Adrenal gland (tissue), 9 donors: ENCODE measurements at regions not wholly inside any gene's neighbourhood (a gene's known extent, or its start where the extent isn't known, plus 50 kb on each side); places are given as distances from the start of the nearest gene placed in this dataset.

Experiments
- DNase-seq, 7 donors: peaks; one replicate each; pipeline ENCODE4 v3.0.0-alpha.2; 2019 to 2020
- H3K27ac ChIP-seq, 5 donors: fragments of 200-600 bp; sonication (generic) in 4 of 5; 1 replicate in 3 of 5; 2 replicates in 2 of 5; pipeline versions ENCODE4 v1.5.1 to v1.8.0; 2016 to 2020; ENCODE audit warnings: mild to moderate bottlenecking in 1 of 5
- H3K27me3 ChIP-seq: fragments of 200-600 bp; 2 replicates; pipeline ENCODE4 v1.8.0; 2021
- H3K36me3 ChIP-seq, 2 donors: fragments of 200-600 bp; replicated peaks in 1 of 2; 1 replicate in 1 of 2; 2 replicates in 1 of 2; pipeline versions ENCODE4 v1.5.1 to v1.8.0; 2018 to 2022
- H3K4me1 ChIP-seq, 2 donors: fragments of 200-600 bp; replicated peaks in 1 of 2; 1 replicate in 1 of 2; 2 replicates in 1 of 2; pipeline versions ENCODE4 v1.5.1 to v1.8.0; 2018 to 2021
- H3K4me3 ChIP-seq, 4 donors: fragments of 200-600 bp; sonication (generic) in 3 of 4; one replicate each; pipeline ENCODE4 v1.5.1; 2016 to 2018
- H3K9me3 ChIP-seq, 3 donors: fragments of 200-600 bp; sonication (generic) in 1 of 3; replicated peaks in 1 of 3; 1 replicate in 2 of 3; 2 replicates in 1 of 3; pipeline versions ENCODE4 v1.5.1 to v1.8.0; 2016 to 2021
- CTCF ChIP-seq, 6 experiments: fragments of 450-650 bp in 4 of 6; fragments of 200-600 bp in 2 of 6; sonication (generic) in 1 of 6; IDR thresholded peaks; 1 replicate in 5 of 6; 2 replicates in 1 of 6; pipeline versions ENCODE4 v1.5.1 to v1.8.0; 2016 to 2021; ENCODE audit warnings: antibody characterized with exemption in 6 of 6, mild to moderate bottlenecking in 2 of 6, moderate library complexity in 1 of 6
- POLR2A ChIP-seq, 2 donors: fragments of 450-650 bp; IDR thresholded peaks; one replicate each; pipeline ENCODE4 v1.6.1; 2017; ENCODE audit warnings: antibody characterized with exemption in 2 of 2, mild to moderate bottlenecking in 2 of 2, moderate library complexity in 1 of 2
- WGBS, 4 donors: extraction: QIAGEN DNeasy Blood & Tissue Kit in 2 of 4; methylation state at CpG; one replicate each; pipeline versions ENCODE4 v1.1.5 to v1.1.7; 2013 to 2017; 5-methylcytosine and 5-hydroxymethylcytosine counted together
- intact Hi-C, 2 donors: fragments of 100-400 bp; cut with DNase I; formaldehyde crosslinking; loops; one replicate each; pipeline versions ENCODE4 v1.14.1 to v1.15.0; 2022 to 2023
- donor health status: healthy with polysubstance abuse.
- donor health status: Bipolar disorder and iron deficiency.
- donor health status: DM: yes; HTN: yes; CAD: no.
- donor health status: DM: no; HTN: no; CAD: no.
- donor health status: DM: no; HTN: no; CAD: no.

DNA sequence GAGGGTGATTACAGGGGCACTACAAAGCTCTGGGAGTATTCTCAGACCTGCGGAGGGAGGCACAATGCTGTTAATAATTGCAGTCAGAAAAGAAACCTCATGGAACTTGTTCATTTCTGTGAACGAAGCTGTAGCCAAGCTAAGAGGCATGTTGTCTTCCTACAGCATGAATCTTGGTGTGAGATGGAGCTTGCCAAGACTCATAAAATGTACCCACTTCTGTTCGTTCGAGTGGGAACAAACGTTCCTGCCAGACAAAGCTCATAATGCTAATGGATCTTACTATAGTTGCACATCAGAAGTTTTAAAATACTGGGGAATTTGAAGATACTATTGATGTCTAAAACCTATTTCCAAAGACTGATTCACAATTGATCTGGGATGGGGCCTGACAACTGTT lies 489.1 kb downstream of the ZEB2 start:
- WGBS, 4 donors, result 89 to 92% (median 90%) methylated on average over 5 of the region's 5 CpGs
- TF ChIP-seq CTCF (IDR thresholded peaks at IDR 0.05), result no peak
- no peak for TF ChIP-seq POLR2A (IDR thresholded peaks at IDR 0.05)
- intact Hi-C loops, result no loop called here
- Histone ChIP-seq H3K4me1 (no peaks in the 10 kb centered on the region), H3K27ac (no peak overlapping the region), H3K36me3 (no peaks in the 10 kb centered on the region), H3K27me3 (no peaks in the 10 kb centered on the region), H3K9me3 (no peaks in the 10 kb centered on the region), H3K4me3 (no peak overlapping the region)
- no peak for DNase-seq

DNA sequence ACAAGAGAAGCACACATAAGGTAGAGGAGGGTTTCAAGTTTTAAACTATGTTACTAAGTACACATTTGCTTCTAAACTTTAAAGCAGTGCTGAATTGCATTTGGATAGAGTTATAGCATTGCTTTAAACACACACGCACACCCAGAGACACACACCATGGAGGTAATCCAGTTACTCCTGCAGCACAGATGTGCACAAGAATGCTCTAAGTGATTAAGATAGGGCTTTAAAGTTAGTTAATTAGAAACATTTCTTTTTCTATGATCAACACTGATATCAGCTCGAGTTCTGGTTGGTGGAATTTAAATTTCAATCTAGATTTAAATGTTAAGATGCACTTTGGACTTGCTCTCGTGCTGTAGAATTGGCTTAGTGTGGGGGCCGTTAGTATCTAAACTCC lies 492.3 kb downstream of the ZEB2 start:
- 86 to 96% (median 95%) methylated on average over 4 of the region's 4 CpGs for WGBS, 4 donors
- Histone ChIP-seq H3K36me3 (no peaks in the 10 kb centered on the region), H3K4me1 (no peaks in the 10 kb centered on the region), H3K9me3 (no peaks in the 10 kb centered on the region), H3K27me3 (no peaks in the 10 kb centered on the region), H3K27ac (no peak overlapping the region), H3K4me3 (no peak overlapping the region)
- no peak for DNase-seq
- TF ChIP-seq POLR2A (IDR thresholded peaks at IDR 0.05) (no peak), CTCF (IDR thresholded peaks at IDR 0.05) (no peak)
- intact Hi-C loops, result no loop called here

GRCh38 chr2:144026753-144027152 lies 493.2 kb downstream of the ZEB2 start:
- Histone ChIP-seq H3K36me3 (no peaks in the 10 kb centered on the region), H3K27ac (no peak overlapping the region), H3K4me1 (no peaks in the 10 kb centered on the region), H3K27me3 (no peaks in the 10 kb centered on the region), H3K4me3 (no peak overlapping the region), H3K9me3 (no peaks in the 10 kb centered on the region)
- DNase-seq, result no peak
- intact Hi-C loops, result no loop called here
- no peak for TF ChIP-seq POLR2A (IDR thresholded peaks at IDR 0.05)
- TF ChIP-seq CTCF (IDR thresholded peaks at IDR 0.05), result no peak
- 90 to 96% (median 93%) methylated on average over 1 of the region's 1 CpG for WGBS, 4 donors

DNA sequence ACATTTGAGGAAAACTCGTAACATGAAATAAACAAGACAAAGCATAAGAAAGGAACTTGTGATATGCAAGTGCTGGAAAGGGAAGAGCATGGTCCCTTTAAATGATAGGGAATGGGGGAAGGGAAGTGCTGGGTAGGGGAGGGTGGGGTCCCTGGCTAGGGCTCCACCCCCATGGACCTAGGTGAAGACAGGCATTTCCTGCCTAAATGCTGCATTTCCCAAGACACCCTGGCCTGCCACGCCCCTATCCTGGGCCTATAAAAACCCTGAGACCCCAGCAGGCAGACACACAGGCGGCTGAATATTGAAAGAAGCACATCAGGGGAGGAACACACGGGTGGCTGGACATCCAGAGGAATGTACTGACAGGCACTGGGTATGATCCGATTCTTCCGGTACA lies 499.9 kb downstream of the ZEB2 start:
- no peak overlapping the region for H3K27ac ChIP-seq
- no peaks in the 10 kb centered on the region for H3K27me3 ChIP-seq
- intact Hi-C loops, result no loop called here
- H3K9me3 ChIP-seq, result no peaks in the 10 kb centered on the region
- no peak for DNase-seq
- H3K4me1 ChIP-seq, result no peaks in the 10 kb centered on the region
- H3K4me3 ChIP-seq, result no peak overlapping the region
- TF ChIP-seq CTCF (IDR thresholded peaks at IDR 0.05), result no peak
- TF ChIP-seq POLR2A (IDR thresholded peaks at IDR 0.05), result no peak
- 93 to 97% (median 96%) methylated on average over 6 of the region's 6 CpGs for WGBS, 4 donors
- no peaks in the 10 kb centered on the region for H3K36me3 ChIP-seq
